Esophagus muscularis mucosa (tissue), 4 donors: ENCODE measurements at regions not wholly inside any gene's neighbourhood (a gene's known extent, or its start where the extent isn't known, plus 50 kb on each side); places are given as distances from the start of the nearest gene placed in this dataset.

Experiments
- DNase-seq: peaks from one replicate; pipeline ENCODE4 v3.0.0-alpha.2; 2017; ENCODE audit errors: extremely low spot score
- H3K27ac ChIP-seq, 4 donors: fragments of 200-600 bp; sonication (generic); replicated peaks in 1 of 4; 1 replicate in 3 of 4; 2 replicates in 1 of 4; pipeline ENCODE4 v1.5.1; 2016 to 2019; ENCODE audit warnings: mild to moderate bottlenecking in 1 of 4
- H3K27me3 ChIP-seq, 4 donors: fragments of 200-600 bp; sonication (generic); one replicate each; pipeline versions ENCODE4 v1.5.1 to v1.6.0; 2016 to 2019
- H3K36me3 ChIP-seq, 4 donors: fragments of 200-600 bp; sonication (generic); one replicate each; pipeline ENCODE4 v1.5.1; 2016 to 2019
- H3K4me1 ChIP-seq, 4 donors: fragments of 200-600 bp; sonication (generic); one replicate each; pipeline ENCODE4 v1.5.1; 2016 to 2019
- H3K4me3 ChIP-seq, 4 donors: fragments of 200-600 bp; sonication (generic); 1 replicate in 2 of 4; 2 replicates in 2 of 4; pipeline ENCODE4 v1.5.1; 2016 to 2019; ENCODE audit warnings: mild to moderate bottlenecking in 4 of 4, moderate library complexity in 1 of 4
- H3K9me3 ChIP-seq, 4 donors: fragments of 200-600 bp; sonication (generic); 1 replicate in 3 of 4; 2 replicates in 1 of 4; pipeline ENCODE4 v1.5.1; 2016 to 2019
- CTCF ChIP-seq, 3 experiments: fragments of 200-600 bp in 2 of 3; fragments of 450-650 bp in 1 of 3; sonication (generic) in 2 of 3; IDR thresholded peaks; one replicate each; pipeline ENCODE4 v1.5.1; 2017 to 2019; ENCODE audit warnings: antibody characterized with exemption in 3 of 3, mild to moderate bottlenecking in 2 of 3, moderate library complexity in 1 of 3
- EP300 ChIP-seq: sonication (generic); formaldehyde crosslinking; IDR thresholded peaks from one replicate; pipeline ENCODE4 v1.6.1; 2017; ENCODE audit warnings: antibody characterized with exemption
- POLR2A ChIP-seq: fragments of 450-650 bp; IDR thresholded peaks from one replicate; pipeline ENCODE4 v1.6.1; 2017; ENCODE audit warnings: antibody characterized with exemption, moderate library complexity, mild to moderate bottlenecking, low read depth
- POLR2AphosphoS5 ChIP-seq, 2 donors: sonication (generic); formaldehyde crosslinking; IDR thresholded peaks; one replicate each; pipeline ENCODE4 v1.6.1; 2017; ENCODE audit warnings: antibody characterized with exemption in 2 of 2
- WGBS: methylation state at CpG from one replicate; pipeline ENCODE4 v1.1.5; 2018; 5-methylcytosine and 5-hydroxymethylcytosine counted together
- intact Hi-C: fragments of 100-400 bp; cut with DNase I; formaldehyde crosslinking; loops from one replicate; pipeline ENCODE4 v1.15.1; 2023

- TF ChIP-seq POLR2AphosphoS5 (IDR thresholded peaks at IDR 0.05) (no peak), CTCF (IDR thresholded peaks at IDR 0.05) (no peak)
- 89% methylated on average over 1 of the region's 1 CpG for WGBS
- no peaks in the 10 kb centered on the region for H3K9me3 ChIP-seq
- intact Hi-C loops: no loop called here
- no peak for DNase-seq
- no peaks in the 10 kb centered on the region for H3K4me1 ChIP-seq
- no peak overlapping the region for H3K27ac ChIP-seq
- H3K27me3 ChIP-seq: no peaks in the 10 kb centered on the region
- H3K4me3 ChIP-seq: no peak overlapping the region
- H3K36me3 ChIP-seq: no peaks in the 10 kb centered on the region
Measured at GRCh38 chr7:23941551-23941950, 231.5 kb downstream of the STK31 start.

- Histone ChIP-seq H3K27ac (no peak overlapping the region), H3K4me3 (no peak overlapping the region), H3K9me3 (peaks cover 0 to 4% (median 0%) of the 10 kb centered on the region in 4 donors), H3K36me3 (no peaks in the 10 kb centered on the region), H3K27me3 (no peaks in the 10 kb centered on the region), H3K4me1 (no peaks in the 10 kb centered on the region)
- intact Hi-C loops: no loop called here
- TF ChIP-seq EP300 (no peak), POLR2AphosphoS5 (IDR thresholded peaks at IDR 0.05) (no peak), POLR2A (no peak), CTCF (IDR thresholded peaks at IDR 0.05) (no peak)
- 93% methylated on average over 2 of the region's 2 CpGs for WGBS
- no peak for DNase-seq
Measured at GRCh38 chr7:23942032-23942431, 232.0 kb downstream of the STK31 start.

- intact Hi-C loops: no loop called here
- WGBS: 83% methylated on average over 2 of the region's 2 CpGs
- H3K27ac ChIP-seq: no peak overlapping the region
- DNase-seq: peak; percentile 77
- no peaks in the 10 kb centered on the region for H3K4me1 ChIP-seq
- H3K27me3 ChIP-seq: no peaks in the 10 kb centered on the region
- H3K9me3 ChIP-seq: peaks cover 0 to 6% (median 0%) of the 10 kb centered on the region in 4 donors
- TF ChIP-seq CTCF (IDR thresholded peaks at IDR 0.05) (no peak), EP300 (no peak), POLR2AphosphoS5 (IDR thresholded peaks at IDR 0.05) (no peak), POLR2A (no peak)
- H3K4me3 ChIP-seq: no peak overlapping the region
- H3K36me3 ChIP-seq: no peaks in the 10 kb centered on the region
Measured at GRCh38 chr7:23944131-23944530, 234.1 kb downstream of the STK31 start.

- H3K4me3 ChIP-seq: no peak overlapping the region
- DNase-seq: no peak
- H3K27me3 ChIP-seq: no peaks in the 10 kb centered on the region
- peaks cover 0 to 6% (median 0%) of the 10 kb centered on the region in 4 donors for H3K9me3 ChIP-seq
- intact Hi-C loops: no loop called here
- no peak overlapping the region for H3K27ac ChIP-seq
- no peak for TF ChIP-seq EP300
- TF ChIP-seq POLR2A: no peak
- TF ChIP-seq POLR2AphosphoS5 (IDR thresholded peaks at IDR 0.05): no peak
- no peak for TF ChIP-seq CTCF (IDR thresholded peaks at IDR 0.05)
- no peaks in the 10 kb centered on the region for H3K4me1 ChIP-seq
- no peaks in the 10 kb centered on the region for H3K36me3 ChIP-seq
Measured at GRCh38 chr7:23945472-23945871, 235.5 kb downstream of the STK31 start.

GRCh38 chr7:23955145-23955544 is 245.1 kb downstream of the STK31 start:
- H3K36me3 ChIP-seq: no peaks in the 10 kb centered on the region
- no peaks in the 10 kb centered on the region for H3K4me1 ChIP-seq
- no peak overlapping the region for H3K27ac ChIP-seq
- no peak for TF ChIP-seq CTCF (IDR thresholded peaks at IDR 0.05)
- TF ChIP-seq EP300: no peak
- no peak for TF ChIP-seq POLR2AphosphoS5 (IDR thresholded peaks at IDR 0.05)
- TF ChIP-seq POLR2A: no peak
- no peak for DNase-seq
- H3K9me3 ChIP-seq: peaks cover 0 to 3% (median 0%) of the 10 kb centered on the region in 4 donors
- H3K4me3 ChIP-seq: no peak overlapping the region
- intact Hi-C loops: no loop called here
- no peaks in the 10 kb centered on the region for H3K27me3 ChIP-seq
